Activated T-helper 2 cell treated with anti-CD3 and anti-CD28 coated beads, Interferon-gamma antibody, Interleukin-2, Interleukin-4, amounts not matched to agents 10 μg/mL and 5 μg/mL and 100 μg/mL, durations not matched to agents 14 hours and 24 hours and 36 hours (primary cell): ENCODE measurements at regions not wholly inside any gene's neighbourhood (a gene's known extent, or its start where the extent isn't known, plus 50 kb on each side); places are given as distances from the start of the nearest gene placed in this dataset.
"Not testable (repeated sequence)": the region's sequence is repeated elsewhere in the genome, so short reads cannot be mapped to it uniquely, and the experiment has no call there.

Experiments used
- DNase-seq: peaks from one replicate; pipeline ENCODE4 v3.0.0; 2021; ENCODE audit warnings: low spot score
- H3K27ac Mint-ChIP-seq: one replicate; pipeline ENCODE4 v1.8.0; 2021; ENCODE audit warnings: mixed read lengths
- H3K27me3 Mint-ChIP-seq: one replicate; pipeline ENCODE4 v1.8.0; 2021; ENCODE audit warnings: low read depth, mixed read lengths
- H3K36me3 Mint-ChIP-seq: one replicate; pipeline ENCODE4 v1.8.0; 2021; ENCODE audit warnings: low read depth, mixed read lengths
- H3K4me1 Mint-ChIP-seq: one replicate; pipeline ENCODE4 v1.8.0; 2021; ENCODE audit warnings: low read depth, mixed read lengths
- H3K4me3 Mint-ChIP-seq: one replicate; pipeline ENCODE4 v1.8.0; 2021; ENCODE audit warnings: low read depth, mild to moderate bottlenecking, moderate library complexity, mixed read lengths
- H3K9me3 Mint-ChIP-seq: one replicate; pipeline ENCODE4 v1.8.0; 2021; ENCODE audit warnings: mixed read lengths
- intact Hi-C: fragments of 100-400 bp; cut with micrococcal nuclease; formaldehyde crosslinking; loops from one replicate; pipeline ENCODE4 v1.15.1; 2023

GRCh38 chr2:133986881-133987795, 266.7 kb upstream of the MGAT5 start:
- no peaks in the 10 kb centered on the region for H3K9me3 Mint-ChIP-seq
- peaks cover 3% of the 10 kb centered on the region for H3K27me3 Mint-ChIP-seq
- H3K36me3 Mint-ChIP-seq: no peaks in the 10 kb centered on the region
- no peak overlapping the region for H3K27ac Mint-ChIP-seq
- no peak overlapping the region for H3K4me3 Mint-ChIP-seq
- no peak for DNase-seq
- intact Hi-C loops: no loop called here
- no peaks in the 10 kb centered on the region for H3K4me1 Mint-ChIP-seq

GRCh38 chr2:133988316-133988891, 265.5 kb upstream of the MGAT5 start:
- H3K4me1 Mint-ChIP-seq: no peaks in the 10 kb centered on the region
- no peak overlapping the region for H3K4me3 Mint-ChIP-seq
- peaks cover 3% of the 10 kb centered on the region for H3K27me3 Mint-ChIP-seq

GRCh38 chr2:133991606-133992168, 262.2 kb upstream of the MGAT5 start:
- Mint-ChIP-seq H3K27me3 (peaks cover 3% of the 10 kb centered on the region), H3K27ac (no peak overlapping the region), H3K4me1 (no peaks in the 10 kb centered on the region), H3K36me3 (no peaks in the 10 kb centered on the region), H3K9me3 (no peaks in the 10 kb centered on the region), H3K4me3 (no peak overlapping the region)
- no peak for DNase-seq
- intact Hi-C loops: no loop called here

More at GRCh38 chr2:133988316-133988891, 265.5 kb upstream of the MGAT5 start:
- Mint-ChIP-seq H3K9me3 (no peaks in the 10 kb centered on the region), H3K27ac (no peak overlapping the region), H3K36me3 (no peaks in the 10 kb centered on the region)
- intact Hi-C loops: no loop called here
- no peak for DNase-seq

GRCh38 chr2:133992454-133992853, 261.4 kb upstream of the MGAT5 start:
- Mint-ChIP-seq H3K4me1 (no peaks in the 10 kb centered on the region), H3K9me3 (no peaks in the 10 kb centered on the region), H3K27me3 (peaks cover 5% of the 10 kb centered on the region), H3K36me3 (no peaks in the 10 kb centered on the region), H3K27ac (no peak overlapping the region), H3K4me3 (no peak overlapping the region)
- DNase-seq: no peak
- intact Hi-C loops: no loop called here

- Mint-ChIP-seq H3K27me3 (peaks cover 5% of the 10 kb centered on the region), H3K4me1 (no peaks in the 10 kb centered on the region), H3K4me3 (no peak overlapping the region), H3K27ac (no peak overlapping the region), H3K9me3 (no peaks in the 10 kb centered on the region), H3K36me3 (no peaks in the 10 kb centered on the region)
- intact Hi-C loops: no loop called here
- DNase-seq: no peak
Observed at GRCh38 chr2:133993160-133993559, 260.7 kb upstream of the MGAT5 start.

GRCh38 chr2:133998726-133999125, 255.1 kb upstream of the MGAT5 start:
- DNase-seq, H3K4me3 Mint-ChIP-seq, H3K4me1 Mint-ChIP-seq, H3K36me3 Mint-ChIP-seq, H3K9me3 Mint-ChIP-seq, intact Hi-C loops, H3K27ac Mint-ChIP-seq: not testable (repeated sequence)
- H3K27me3 Mint-ChIP-seq: peaks cover 11% of the 10 kb centered on the region

GRCh38 chr2:134002391-134002790, 251.5 kb upstream of the MGAT5 start:
- Mint-ChIP-seq H3K4me3 (no peak overlapping the region), H3K27ac (no peak overlapping the region), H3K27me3 (peaks cover 15% of the 10 kb centered on the region), H3K9me3 (no peaks in the 10 kb centered on the region), H3K4me1 (no peaks in the 10 kb centered on the region), H3K36me3 (no peaks in the 10 kb centered on the region)
- no peak for DNase-seq
- intact Hi-C loops: no loop called here

- Mint-ChIP-seq H3K9me3 (no peaks in the 10 kb centered on the region), H3K4me1 (no peaks in the 10 kb centered on the region)
- intact Hi-C loops: no loop called here
Observed at GRCh38 chr2:134002921-134003320, 251.0 kb upstream of the MGAT5 start.

GRCh38 chr2:134004467-134004866, 249.4 kb upstream of the MGAT5 start:
- H3K27me3 Mint-ChIP-seq: peaks cover 10% of the 10 kb centered on the region
- H3K4me3 Mint-ChIP-seq: no peak overlapping the region
- no peaks in the 10 kb centered on the region for H3K4me1 Mint-ChIP-seq
- no peak overlapping the region for H3K27ac Mint-ChIP-seq
- no peak for DNase-seq
- H3K9me3 Mint-ChIP-seq: no peaks in the 10 kb centered on the region
- H3K36me3 Mint-ChIP-seq: no peaks in the 10 kb centered on the region
- intact Hi-C loops: no loop called here

More at GRCh38 chr2:134002921-134003320, 251.0 kb upstream of the MGAT5 start:
- H3K27ac Mint-ChIP-seq: no peak overlapping the region
- H3K27me3 Mint-ChIP-seq: peaks cover 13% of the 10 kb centered on the region
- no peak for DNase-seq
- H3K4me3 Mint-ChIP-seq: no peak overlapping the region
- no peaks in the 10 kb centered on the region for H3K36me3 Mint-ChIP-seq

- no peaks in the 10 kb centered on the region for H3K4me1 Mint-ChIP-seq
- H3K36me3 Mint-ChIP-seq: no peaks in the 10 kb centered on the region
- DNase-seq: no peak
- intact Hi-C loops: no loop called here
- peaks cover 6% of the 10 kb centered on the region for H3K27me3 Mint-ChIP-seq
- no peak overlapping the region for H3K4me3 Mint-ChIP-seq
- H3K27ac Mint-ChIP-seq: no peak overlapping the region
- no peaks in the 10 kb centered on the region for H3K9me3 Mint-ChIP-seq
Observed at GRCh38 chr2:134008837-134009236, 245.0 kb upstream of the MGAT5 start.

- intact Hi-C loops: no loop called here
- H3K4me1 Mint-ChIP-seq: no peaks in the 10 kb centered on the region
- no peak overlapping the region for H3K27ac Mint-ChIP-seq
- peaks cover 6% of the 10 kb centered on the region for H3K27me3 Mint-ChIP-seq
- H3K9me3 Mint-ChIP-seq: no peaks in the 10 kb centered on the region
- DNase-seq: no peak
- no peak overlapping the region for H3K4me3 Mint-ChIP-seq
- no peaks in the 10 kb centered on the region for H3K36me3 Mint-ChIP-seq
Observed at GRCh38 chr2:134009440-134009839, 244.4 kb upstream of the MGAT5 start.

- H3K9me3 Mint-ChIP-seq, H3K36me3 Mint-ChIP-seq, intact Hi-C loops, H3K4me3 Mint-ChIP-seq, DNase-seq, H3K4me1 Mint-ChIP-seq, H3K27ac Mint-ChIP-seq, H3K27me3 Mint-ChIP-seq: not testable (repeated sequence)
Observed at GRCh38 chr2:134009906-134010305, 244.0 kb upstream of the MGAT5 start.

- H3K9me3 Mint-ChIP-seq: no peaks in the 10 kb centered on the region
- no peaks in the 10 kb centered on the region for H3K36me3 Mint-ChIP-seq
- intact Hi-C loops: no loop called here
- H3K27ac Mint-ChIP-seq: no peak overlapping the region
- no peaks in the 10 kb centered on the region for H3K4me1 Mint-ChIP-seq
- H3K27me3 Mint-ChIP-seq: no peaks in the 10 kb centered on the region
- no peak overlapping the region for H3K4me3 Mint-ChIP-seq
- DNase-seq: no peak
Observed at GRCh38 chr2:134011936-134012586, 241.8 kb upstream of the MGAT5 start.
